GM12878 (cell line): ENCODE measurements at regions not wholly inside any gene's neighbourhood (a gene's known extent, or its start where the extent isn't known, plus 50 kb on each side); places are given as distances from the start of the nearest gene placed in this dataset.
"Not testable (repeated sequence)": the region's sequence is repeated elsewhere in the genome, so short reads cannot be mapped to it uniquely, and the experiment has no call there.

ENCODE experiments used
- ATAC-seq: fragments of 200-7000 bp; cut with Tn5 transposase; 3 replicates; pipeline ENCODE4 v1.9.1; 2020; ENCODE audit warnings: mild to moderate bottlenecking, moderate library complexity
- BruUV-seq: library from RNA; stranded (reverse); fragments of 400-500 nt; replicated peaks from 2 replicates; lab custom pipeline; 2021; lab: Mats Ljungman, UMichigan
- CTCF ChIA-PET: fragments of 300-600 bp; sonication (Branson Sonifier 250); formaldehyde crosslinking; extraction: SDS; loops from one replicate; lab custom pipeline; 2021; ENCODE audit warnings: inconsistent platforms; lab: Yijun Ruan, JAX
- POLR2A ChIA-PET: fragments of 350-600 bp; formaldehyde crosslinking; extraction: SDS; loops from one replicate; lab custom pipeline; 2021; ENCODE audit warnings: inconsistent platforms; lab: Charles Lee
- RAD21 ChIA-PET: fragments of 300-600 bp; sonication (Branson Sonifier 250); formaldehyde crosslinking; loops from one replicate; lab custom pipeline; 2023; ENCODE audit warnings: antibody characterized with exemption; ENCODE audit not compliant: unreplicated experiment; lab: Charles Lee
- SMC1A ChIA-PET: fragments of 300-600 bp; sonication (Branson Sonifier 250); formaldehyde crosslinking; loops from one replicate; lab custom pipeline; 2023; ENCODE audit not compliant: unreplicated experiment, uncharacterized antibody; lab: Charles Lee
- DNase-seq: peaks from one replicate; pipeline ENCODE4 v3.0.0-alpha.2; 2011; ENCODE audit warnings: low read depth, low spot score
- FAIRE-seq: peaks from 3 replicates; lab custom pipeline; 2011; peaks lifted over from hg19 to GRCh38; lab: Jason Lieb, UNC
- H2AFZ ChIP-seq: 2 replicates; pipeline ENCODE4 v1.6.0; 2011; ENCODE audit warnings: low read depth, low read length, control low read depth; ENCODE audit not compliant: control insufficient read depth
- H3K27ac ChIP-seq: 2 replicates; pipeline ENCODE4 v1.5.1; 2011; ENCODE audit warnings: control low read depth; ENCODE audit not compliant: control insufficient read depth, insufficient read depth
- H3K27me3 ChIP-seq, 2 experiments: replicated peaks in 1 of 2; 2 replicates each; pipeline versions ENCODE4 v1.6.0 to v1.6.1; 2011; ENCODE audit warnings: low read length in 1 of 2; ENCODE audit not compliant: control insufficient read depth in 2 of 2, insufficient read depth in 2 of 2
- H3K36me3 ChIP-seq, 2 experiments: 2 replicates each; pipeline ENCODE4 v1.5.1; 2011; ENCODE audit warnings: low read length in 1 of 2; ENCODE audit not compliant: control insufficient read depth in 2 of 2, insufficient read depth in 2 of 2
- H3K4me1 ChIP-seq: 2 replicates; pipeline ENCODE4 v1.6.1; 2011; ENCODE audit warnings: mild to moderate bottlenecking, low read length, moderate library complexity, mixed read lengths; ENCODE audit not compliant: control insufficient read depth, insufficient read depth
- H3K4me2 ChIP-seq: 2 replicates; pipeline ENCODE4 v1.6.0; 2011; ENCODE audit warnings: control low read depth; ENCODE audit not compliant: control insufficient read depth, insufficient read depth
- H3K4me3 ChIP-seq: fragments of 200-600 bp; sonication (generic); 2 replicates; pipeline ENCODE4 v1.5.1; 2016
- H3K79me2 ChIP-seq: 2 replicates; pipeline ENCODE4 v1.6.0; 2011; ENCODE audit warnings: low read length; ENCODE audit not compliant: control insufficient read depth, insufficient read depth
- H3K9ac ChIP-seq: 2 replicates; pipeline ENCODE4 v1.8.0; 2011; ENCODE audit warnings: low read length, control low read depth, mixed read lengths; ENCODE audit not compliant: control insufficient read depth, insufficient read depth
- H3K9me3 ChIP-seq: replicated peaks from 3 replicates; pipeline ENCODE4 v1.5.1; 2011; ENCODE audit warnings: mild to moderate bottlenecking, low read length; ENCODE audit not compliant: control insufficient read depth, insufficient read depth
- H4K20me1 ChIP-seq: 2 replicates; pipeline ENCODE4 v1.6.0; 2011; ENCODE audit not compliant: control insufficient read depth, insufficient read depth
- ATF7 ChIP-seq: fragments of 450-650 bp; IDR thresholded peaks from 2 replicates; pipeline ENCODE4 v1.6.1; 2016; ENCODE audit warnings: low read depth, mild to moderate bottlenecking
- CBFB ChIP-seq: IDR thresholded peaks from 2 replicates; pipeline ENCODE4 v1.6.1; 2016; ENCODE audit warnings: antibody characterized with exemption, low read depth
- CBX3 ChIP-seq: fragments of 200-600 bp; sonication (generic); IDR thresholded peaks from 2 replicates; pipeline ENCODE4 v1.6.1; 2016; ENCODE audit warnings: low read depth, borderline replicate concordance
- CTCF ChIP-seq, 3 experiments: IDR thresholded peaks in 2 of 3; conservative IDR thresholded peaks in 1 of 3; 2 replicates each; pipeline ENCODE4 v1.5.1; 2011; ENCODE audit warnings: low read depth in 3 of 3, low read length in 3 of 3, mild to moderate bottlenecking in 3 of 3, control low read depth in 2 of 3, moderate library complexity in 2 of 3, inconsistent platforms in 1 of 3, mixed read lengths in 1 of 3; ENCODE audit not compliant: control insufficient read depth in 2 of 3, insufficient read depth in 1 of 3; ENCODE audit errors: extremely low read depth in 1 of 3
- DPF2 ChIP-seq: fragments of 450-650 bp; IDR thresholded peaks from 2 replicates; pipeline ENCODE4 v1.6.1; 2017; ENCODE audit warnings: mild to moderate bottlenecking
- IRF4 ChIP-seq: IDR thresholded peaks from 2 replicates; pipeline ENCODE4 v1.6.1; 2011; ENCODE audit warnings: low read depth, low read length
- MEF2A ChIP-seq: IDR thresholded peaks from 2 replicates; pipeline ENCODE4 v1.6.1; 2011; ENCODE audit warnings: low read depth, mild to moderate bottlenecking, low read length, moderate library complexity; ENCODE audit not compliant: insufficient read depth
- MEF2B ChIP-seq: fragments of 450-650 bp; IDR thresholded peaks from 2 replicates; pipeline ENCODE4 v1.6.1; 2018; ENCODE audit warnings: mild to moderate bottlenecking, moderate library complexity; ENCODE audit not compliant: partially characterized antibody, poor library complexity, severe bottlenecking
- NFYA ChIP-seq: IDR thresholded peaks from 2 replicates; pipeline ENCODE4 v1.6.1; 2011; ENCODE audit warnings: low read depth, mild to moderate bottlenecking, low read length, improper control_type of control experiment, borderline replicate concordance
- PAX5 ChIP-seq: IDR thresholded peaks from 2 replicates; pipeline ENCODE4 v1.6.1; 2011; ENCODE audit warnings: low read depth, low read length, borderline replicate concordance
- POLR2A ChIP-seq: IDR thresholded peaks from 2 replicates; pipeline ENCODE4 v1.6.1; 2011; ENCODE audit warnings: low read depth, mild to moderate bottlenecking, low read length
- SIX5 ChIP-seq: IDR thresholded peaks from 2 replicates; pipeline ENCODE4 v1.6.1; 2011; ENCODE audit warnings: mild to moderate bottlenecking, low read depth, low read length, moderate library complexity; ENCODE audit not compliant: severe bottlenecking
- SREBF1 ChIP-seq: IDR thresholded peaks from 2 replicates; pipeline ENCODE4 v1.6.1; 2012; ENCODE audit warnings: mild to moderate bottlenecking, low read length
- TAF1 ChIP-seq: IDR thresholded peaks from 2 replicates; pipeline ENCODE4 v1.6.1; 2011; ENCODE audit warnings: mild to moderate bottlenecking, low read depth, low read length, borderline replicate concordance
- WGBS: methylation state at CpG from one replicate; pipeline ENCODE4 v1.1.6; 2016; ENCODE audit warnings: low lambda C conversion rate; ENCODE audit not compliant: insufficient replicate concordance, insufficient coverage; ENCODE audit errors: missing lambda C conversion rate; 5-methylcytosine and 5-hydroxymethylcytosine counted together
- in situ Hi-C: fragments of 300-500 bp; cut with MboI; formaldehyde crosslinking; loops from 9 replicates; pipeline ENCODE4 v1.14.3; 2018; ENCODE audit warnings: mixed read lengths
- intact Hi-C: fragments of 100-400 bp; cut with micrococcal nuclease; formaldehyde crosslinking; loops from one replicate; pipeline ENCODE4 v1.14.2; 2022; ENCODE audit not compliant: unreplicated experiment
- TF ChIP-seq, protein P1 (sequence below): fragments of 450-650 bp; formaldehyde crosslinking; IDR thresholded peaks from 2 replicates; pipeline ENCODE4 v1.4.0; 2020; ENCODE audit warnings: mild to moderate bottlenecking, moderate library complexity

- H3K27me3 ChIP-seq, CTCF ChIA-PET, DNase-seq, H3K27ac ChIP-seq, H2AFZ ChIP-seq, ATAC-seq, H3K36me3 ChIP-seq, H4K20me1 ChIP-seq, intact Hi-C loops, H3K4me2 ChIP-seq, H3K4me3 ChIP-seq, RAD21 ChIA-PET, BruUV-seq, FAIRE-seq, H3K9ac ChIP-seq, H3K4me1 ChIP-seq, H3K9me3 ChIP-seq, SMC1A ChIA-PET, H3K79me2 ChIP-seq, POLR2A ChIA-PET, in situ Hi-C loops: not testable (repeated sequence)
- 17% methylated on average over 2 of the region's 2 CpGs for WGBS
Measured at GRCh38 chr6:74170550-74170949, 474.5 kb downstream of the CD109 start.

DNA sequence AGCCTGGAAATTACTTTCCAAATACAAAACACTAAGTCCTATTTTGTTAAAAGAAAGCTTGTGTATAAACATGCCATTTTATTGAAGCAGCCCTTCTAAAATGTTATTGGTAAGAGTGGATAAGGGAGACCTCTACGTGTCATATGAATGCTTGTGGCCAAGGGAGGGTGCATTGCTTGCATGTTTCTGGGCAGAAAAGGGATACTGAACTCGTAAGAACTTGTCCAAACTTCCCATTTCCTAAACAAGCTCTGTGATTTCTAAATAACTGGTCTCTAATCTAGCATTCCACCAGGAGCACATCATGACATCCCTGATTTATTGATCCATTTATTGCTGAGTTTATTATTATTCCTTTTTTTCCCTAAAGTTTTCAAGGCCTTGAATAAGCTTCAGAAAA, 474.1 kb downstream of the CD109 start:
- Histone ChIP-seq H3K4me3 (no peak overlapping the region), H4K20me1 (no peaks in the 10 kb centered on the region), H2AFZ (no peak overlapping the region), H3K36me3 (no peaks in the 10 kb centered on the region), H3K27ac (no peak overlapping the region), H3K9me3 (no peaks in the 10 kb centered on the region), H3K79me2 (no peaks in the 10 kb centered on the region), H3K4me2 (no peak overlapping the region), H3K27me3 (no peaks in the 10 kb centered on the region), H3K9ac (no peak overlapping the region), H3K4me1 (no peaks in the 10 kb centered on the region)
- intact Hi-C loops = no loop called here
- SMC1A ChIA-PET = no interaction called here
- POLR2A ChIA-PET = no interaction called here
- CTCF ChIA-PET = no interaction called here
- RAD21 ChIA-PET = no interaction called here
- 5% methylated on average over 2 of the region's 2 CpGs for WGBS
- FAIRE-seq = no peak
- BruUV-seq = no TSS peak
- in situ Hi-C loops = no loop called here
- no peak for DNase-seq
- ATAC-seq = no peak
- TF ChIP-seq DPF2 (no peak), MEF2A (no peak), CTCF (IDR thresholded peaks at IDR 0.05 in 2 of 3, conservative IDR thresholded peaks at IDR 0.05 in 1 of 3; ENCODE audit: control insufficient read depth in 2 of 3, extremely low read depth in 1 of 3, insufficient read depth in 1 of 3, low read depth in 3 of 3, low read length in 3 of 3) (no peak), MEF2B (no peak), NFYA (no peak), ATF7 (no peak), POLR2A (no peak), IRF4 (no peak), CBX3 (no peak), SREBF1 (no peak), TAF1 (no peak), SIX5 (no peak), PAX5 (no peak), CBFB (no peak)
- TF ChIP-seq, protein P1, sequence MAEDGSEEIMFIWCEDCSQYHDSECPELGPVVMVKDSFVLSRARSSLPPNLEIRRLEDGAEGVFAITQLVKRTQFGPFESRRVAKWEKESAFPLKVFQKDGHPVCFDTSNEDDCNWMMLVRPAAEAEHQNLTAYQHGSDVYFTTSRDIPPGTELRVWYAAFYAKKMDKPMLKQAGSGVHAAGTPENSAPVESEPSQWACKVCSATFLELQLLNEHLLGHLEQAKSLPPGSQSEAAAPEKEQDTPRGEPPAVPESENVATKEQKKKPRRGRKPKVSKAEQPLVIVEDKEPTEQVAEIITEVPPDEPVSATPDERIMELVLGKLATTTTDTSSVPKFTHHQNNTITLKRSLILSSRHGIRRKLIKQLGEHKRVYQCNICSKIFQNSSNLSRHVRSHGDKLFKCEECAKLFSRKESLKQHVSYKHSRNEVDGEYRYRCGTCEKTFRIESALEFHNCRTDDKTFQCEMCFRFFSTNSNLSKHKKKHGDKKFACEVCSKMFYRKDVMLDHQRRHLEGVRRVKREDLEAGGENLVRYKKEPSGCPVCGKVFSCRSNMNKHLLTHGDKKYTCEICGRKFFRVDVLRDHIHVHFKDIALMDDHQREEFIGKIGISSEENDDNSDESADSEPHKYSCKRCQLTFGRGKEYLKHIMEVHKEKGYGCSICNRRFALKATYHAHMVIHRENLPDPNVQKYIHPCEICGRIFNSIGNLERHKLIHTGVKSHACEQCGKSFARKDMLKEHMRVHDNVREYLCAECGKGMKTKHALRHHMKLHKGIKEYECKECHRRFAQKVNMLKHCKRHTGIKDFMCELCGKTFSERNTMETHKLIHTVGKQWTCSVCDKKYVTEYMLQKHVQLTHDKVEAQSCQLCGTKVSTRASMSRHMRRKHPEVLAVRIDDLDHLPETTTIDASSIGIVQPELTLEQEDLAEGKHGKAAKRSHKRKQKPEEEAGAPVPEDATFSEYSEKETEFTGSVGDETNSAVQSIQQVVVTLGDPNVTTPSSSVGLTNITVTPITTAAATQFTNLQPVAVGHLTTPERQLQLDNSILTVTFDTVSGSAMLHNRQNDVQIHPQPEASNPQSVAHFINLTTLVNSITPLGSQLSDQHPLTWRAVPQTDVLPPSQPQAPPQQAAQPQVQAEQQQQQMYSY (CRISPR knock-in tag) = no peak
